NOMO-1 treated with dmso at 0.1 percent for 144 hours (cell line): ENCODE measurements at regions not wholly inside any gene's neighbourhood (a gene's known extent, or its start where the extent isn't known, plus 50 kb on each side); places are given as distances from the start of the nearest gene placed in this dataset.
"Not testable (repeated sequence)": the region's sequence is repeated elsewhere in the genome, so short reads cannot be mapped to it uniquely, and the experiment has no call there.

Source experiments
- DNase-seq: peaks from one replicate; lab custom pipeline; 2025; ENCODE audit not compliant: unreplicated experiment; lab: John Stamatoyannopoulos, UW

DNA sequence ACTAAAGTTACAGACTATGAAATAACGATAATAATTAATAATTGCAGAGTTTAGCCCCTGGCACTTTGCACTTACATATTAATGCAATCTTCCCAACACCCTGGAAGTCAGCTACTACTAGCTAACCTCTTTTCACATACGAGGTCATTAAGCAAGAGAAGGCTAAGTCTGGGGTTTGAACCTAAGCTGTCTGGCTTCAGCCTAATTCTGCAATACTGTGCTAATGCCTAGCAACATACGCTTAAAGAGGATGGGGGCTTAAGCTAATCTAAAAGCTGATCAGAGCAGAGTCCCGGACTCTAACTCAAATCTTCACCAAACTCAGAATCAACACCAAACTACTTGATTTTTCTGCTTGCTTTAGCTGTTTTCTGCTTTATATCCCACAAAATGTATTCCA, 168.7 kb upstream of the GNAI1 start:
- no peak for DNase-seq

GRCh38 chr7:79964463-79964862, 170.2 kb upstream of the GNAI1 start:
- DNase-seq = no peak

- no peak for DNase-seq
These were observed 181.5 kb upstream of the GNAI1 start for GRCh38 chr7:79953130-79953529.

DNA sequence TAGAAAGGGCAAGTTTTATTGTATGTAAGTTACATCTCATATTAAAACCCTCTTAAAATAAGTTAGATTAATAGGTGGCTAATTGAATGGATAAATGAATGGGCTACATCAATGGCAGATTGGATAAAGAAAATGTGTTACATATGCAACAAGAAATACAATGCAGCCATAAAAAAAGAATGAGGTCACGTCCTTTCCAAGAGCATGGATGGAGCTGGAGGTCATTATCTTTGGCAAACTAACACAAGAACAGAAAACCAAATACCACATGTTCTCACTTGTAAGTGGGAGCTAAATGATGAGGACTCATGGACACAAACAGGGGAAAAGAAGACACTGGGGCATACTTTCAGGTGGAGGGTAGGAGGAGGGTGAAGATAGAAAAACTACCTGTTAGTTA, 182.2 kb upstream of the GNAI1 start:
- DNase-seq = no peak

- DNase-seq = no peak
These were observed 183.2 kb upstream of the GNAI1 start for GRCh38 chr7:79951415-79951814.

DNA sequence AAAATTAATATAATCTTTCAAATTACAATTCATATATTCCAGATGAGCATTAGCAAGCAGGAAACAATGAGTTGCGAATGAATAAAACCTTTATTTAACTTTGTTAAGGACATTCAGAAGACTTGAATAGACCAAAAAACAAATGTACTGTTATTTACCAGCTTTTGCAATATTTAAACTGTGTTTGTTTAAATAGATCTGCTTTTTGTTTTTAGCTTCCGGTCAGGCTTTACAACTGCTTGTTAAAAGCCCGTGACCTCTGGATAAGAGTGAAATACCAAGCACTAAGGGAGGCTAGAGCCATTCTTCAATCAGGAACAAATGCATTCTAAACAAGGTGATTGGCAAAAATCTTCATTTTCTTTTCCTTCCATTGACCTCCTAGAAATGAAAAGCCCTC, 184.9 kb upstream of the GNAI1 start:
- DNase-seq = no peak

- DNase-seq = no peak
These were observed 198.2 kb upstream of the GNAI1 start for GRCh38 chr7:79936281-79936983.

DNA sequence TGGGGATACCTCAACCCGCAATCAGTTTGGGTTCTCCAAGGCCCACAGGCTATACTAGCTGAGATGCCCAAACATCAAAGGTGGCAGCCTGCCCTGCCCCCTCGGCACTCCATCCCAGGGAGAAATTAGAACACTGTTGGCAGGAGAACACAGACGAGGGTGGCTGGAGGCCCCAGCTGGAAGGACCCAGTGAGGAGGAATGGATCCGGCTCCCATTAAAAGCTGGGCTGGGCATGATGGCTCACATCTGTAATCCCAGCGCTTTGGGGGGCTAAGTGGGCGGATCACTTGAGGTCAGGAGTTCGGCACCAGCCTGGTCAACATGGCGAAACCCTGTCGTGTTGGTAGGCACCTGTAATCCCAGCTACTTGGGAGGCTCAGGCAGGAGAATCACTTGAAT, 199.9 kb upstream of the GNAI1 start:
- DNase-seq = no peak

GRCh38 chr7:79933144-79933543, 201.5 kb upstream of the GNAI1 start:
- no peak for DNase-seq

GRCh38 chr7:79930604-79931003, 204.0 kb upstream of the GNAI1 start:
- no peak for DNase-seq

- no peak for DNase-seq
These were observed 207.5 kb upstream of the GNAI1 start for GRCh38 chr7:79927116-79927515.

- DNase-seq = no peak
These were observed 210.7 kb upstream of the GNAI1 start for GRCh38 chr7:79923953-79924352.

DNA sequence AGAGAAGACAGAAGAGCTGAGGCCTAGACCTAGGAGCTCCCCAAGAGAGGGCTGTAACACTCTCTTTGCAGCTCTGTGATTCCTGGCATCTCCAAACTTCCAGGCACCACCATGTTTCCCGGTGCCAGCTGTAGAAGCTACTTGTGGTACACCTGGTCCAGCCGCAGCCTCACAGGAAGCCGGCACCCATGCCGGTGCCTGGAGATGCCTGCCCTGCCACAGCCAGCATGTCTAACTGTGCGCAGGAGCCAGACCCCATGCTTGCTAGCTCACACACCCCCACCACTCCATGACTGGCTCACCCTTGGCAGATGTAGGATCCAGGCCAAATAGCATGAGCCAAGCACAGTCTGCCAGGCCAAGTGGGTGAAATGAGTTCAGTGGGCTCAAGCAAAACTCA, 211.7 kb upstream of the GNAI1 start:
- DNase-seq = no peak

DNA sequence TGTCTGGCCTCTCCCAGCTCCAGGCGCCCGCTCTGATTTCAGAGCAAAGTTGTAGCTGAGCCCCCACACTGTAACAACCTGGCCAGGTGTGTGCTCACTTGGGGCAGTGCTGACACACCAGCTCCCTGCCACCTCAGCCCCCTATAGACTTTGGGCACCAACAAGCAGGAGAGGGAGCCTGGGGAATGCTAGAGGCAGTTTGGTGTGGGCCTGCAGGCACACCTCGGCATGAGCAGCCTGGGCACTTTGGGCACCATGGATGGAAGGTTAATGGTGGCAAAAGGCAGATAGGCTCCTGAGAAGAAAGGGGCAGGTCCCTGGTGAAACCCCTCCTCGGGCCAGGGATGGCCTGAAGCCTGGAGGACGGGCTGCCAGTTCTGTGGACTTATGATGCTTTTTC, 212.7 kb upstream of the GNAI1 start:
- no peak for DNase-seq

GRCh38 chr7:79918632-79919031, 216.0 kb upstream of the GNAI1 start:
- not testable (repeated sequence) for DNase-seq

DNA sequence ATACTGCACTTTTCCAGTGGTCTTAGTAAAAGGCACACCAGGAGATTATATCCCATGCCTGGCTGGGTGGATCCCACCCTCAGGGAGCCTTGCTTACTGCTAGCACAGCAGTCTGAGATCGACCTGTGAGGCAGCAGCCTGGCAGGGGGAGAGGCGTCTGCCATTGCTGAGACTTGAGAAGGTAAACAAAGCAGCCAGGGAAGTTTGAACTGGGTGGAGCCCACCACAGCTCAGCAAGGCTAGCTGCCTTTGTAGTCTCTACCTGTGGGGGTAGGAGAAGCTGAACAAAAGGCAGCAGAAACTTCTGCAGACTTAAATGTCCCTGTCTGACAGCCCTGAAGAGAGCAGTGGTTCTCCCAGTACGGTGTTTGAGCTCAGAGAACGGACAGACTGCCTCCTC, 219.3 kb upstream of the GNAI1 start:
- DNase-seq = not testable (repeated sequence)

GRCh38 chr7:79912213-79912633, 222.4 kb upstream of the GNAI1 start:
- no peak for DNase-seq

DNA sequence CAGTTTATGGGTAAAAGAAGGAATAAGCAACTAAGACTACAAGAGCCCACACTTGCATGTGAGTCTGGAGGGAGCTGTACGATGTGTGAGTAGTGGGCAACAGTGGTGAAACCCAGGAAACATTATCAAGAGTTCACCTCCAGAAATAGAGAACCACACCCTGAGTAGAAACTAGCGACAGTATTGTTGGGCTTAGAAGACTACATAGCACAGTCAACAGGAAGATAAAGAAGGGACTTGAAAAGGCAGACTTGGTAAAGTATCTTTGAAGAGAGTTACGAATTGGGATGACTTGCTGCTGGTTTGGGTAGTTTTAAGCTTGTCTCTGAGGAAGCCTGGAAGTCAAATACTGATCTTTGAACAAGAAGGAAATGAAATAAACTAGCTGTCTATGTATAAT, 223.2 kb upstream of the GNAI1 start:
- no peak for DNase-seq

- DNase-seq = no peak
These were observed 225.5 kb upstream of the GNAI1 start for GRCh38 chr7:79909176-79909575.

DNA sequence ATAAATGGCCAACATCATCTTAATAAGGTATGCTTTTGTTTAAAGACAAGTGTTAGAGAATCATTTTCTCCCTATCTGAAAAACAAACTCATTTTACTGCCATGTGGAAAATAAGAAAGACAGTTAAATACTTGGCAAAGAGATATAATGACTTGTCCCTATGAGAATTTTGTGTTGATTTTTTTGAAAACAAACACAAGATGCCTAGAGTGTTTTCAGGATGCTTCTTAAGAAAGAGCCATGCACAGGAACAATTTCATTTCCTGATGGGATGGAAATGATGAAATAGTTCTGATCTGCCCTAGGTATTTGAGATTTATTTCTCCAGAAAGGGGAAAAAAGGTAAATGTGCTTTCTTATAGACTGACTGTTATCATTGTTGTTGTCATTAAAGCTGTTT, 237.5 kb upstream of the GNAI1 start:
- no peak for DNase-seq

DNA sequence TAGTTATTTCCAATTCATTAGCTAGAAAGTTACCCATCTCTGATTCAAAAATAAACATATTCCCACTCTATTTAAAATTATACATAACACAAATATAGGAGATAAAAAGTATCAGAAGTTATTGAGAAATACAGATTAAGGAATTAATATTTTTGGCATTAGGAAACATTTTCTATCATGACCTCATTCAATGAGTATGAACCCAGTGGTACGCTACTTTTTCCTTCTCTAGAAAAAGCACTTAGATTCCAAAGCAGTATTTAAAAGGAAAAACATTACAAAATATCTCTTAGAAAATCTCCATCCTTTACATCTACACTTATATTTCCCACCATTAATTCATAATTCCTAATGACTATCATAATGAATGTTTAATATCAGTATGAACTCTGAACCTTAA, 240.6 kb upstream of the GNAI1 start:
- DNase-seq = no peak

DNA sequence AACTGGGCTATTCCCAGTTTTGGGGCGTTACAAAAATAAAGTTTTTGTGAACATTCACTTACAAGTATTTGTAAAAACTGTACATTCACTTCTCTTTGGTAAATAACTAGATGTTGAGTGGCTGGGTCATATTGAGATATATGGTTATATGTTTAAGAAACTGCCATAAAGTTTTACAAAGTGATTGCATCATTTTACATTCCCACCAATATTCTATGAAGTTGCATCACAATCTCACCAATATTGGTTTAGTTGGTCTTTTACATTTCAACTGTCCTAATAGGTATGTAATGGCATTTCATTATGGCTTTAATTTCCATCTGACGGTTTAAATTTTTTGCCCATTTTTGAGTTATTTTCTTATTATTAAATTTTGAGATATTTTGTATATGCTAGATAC, 251.7 kb upstream of the GNAI1 start:
- no peak for DNase-seq

DNA sequence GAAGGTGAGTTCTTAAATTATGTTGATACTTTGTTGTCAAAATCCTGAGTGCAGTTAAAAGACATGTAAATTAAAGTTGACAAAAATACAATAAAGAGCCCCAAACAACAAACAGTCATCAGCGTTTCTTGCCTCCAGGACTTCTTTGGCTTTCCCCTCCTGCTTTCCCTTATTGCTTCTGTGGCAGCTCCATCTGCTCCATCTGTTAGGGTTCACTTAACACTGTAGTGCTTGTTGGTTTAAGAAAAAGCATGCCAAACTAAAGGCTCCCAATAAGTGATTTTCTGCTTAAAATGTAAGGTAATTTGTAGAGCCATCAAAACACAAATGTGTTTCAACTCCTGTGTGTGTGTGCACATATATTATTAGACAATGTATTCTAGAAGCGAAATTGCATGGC, 254.3 kb upstream of the GNAI1 start:
- no peak for DNase-seq
